OCI-LY1 (cell line): ENCODE measurements at regions not wholly inside any gene's neighbourhood (a gene's known extent, or its start where the extent isn't known, plus 50 kb on each side); places are given as distances from the start of the nearest gene placed in this dataset.
A peak's percentile ranks its signal among the peaks of the same experiment; 100 is the strongest.

Experiments used
- H2AFZ ChIP-seq: fragments of 200-600 bp; sonication (generic), shearing (Covaris generic); 2 replicates; pipeline ENCODE4 v1.6.0; 2014; ENCODE audit warnings: antibody characterized with exemption, mild to moderate bottlenecking, low read length
- H3F3A ChIP-seq: fragments of 200-600 bp; sonication (generic), shearing (Covaris generic); 2 replicates; pipeline ENCODE4 v1.6.0; 2014; ENCODE audit warnings: mild to moderate bottlenecking, antibody characterized with exemption, low read length, moderate library complexity; ENCODE audit not compliant: insufficient read depth
- H3K27ac ChIP-seq: fragments of 200-600 bp; sonication (generic); 2 replicates; pipeline ENCODE4 v1.5.1; 2014; ENCODE audit warnings: low read length, mixed run types, mild to moderate bottlenecking, low read depth; ENCODE audit not compliant: poor library complexity, severe bottlenecking
- H3K27me3 ChIP-seq: fragments of 200-600 bp; sonication (generic); 2 replicates; pipeline ENCODE4 v1.6.0; 2014; ENCODE audit warnings: antibody characterized with exemption, mild to moderate bottlenecking, low read length, moderate library complexity; ENCODE audit not compliant: insufficient read depth
- H3K36me3 ChIP-seq: fragments of 200-600 bp; sonication (generic); 2 replicates; pipeline ENCODE4 v1.6.1; 2014; ENCODE audit warnings: mild to moderate bottlenecking, antibody characterized with exemption, low read length, moderate library complexity, mixed read lengths; ENCODE audit not compliant: insufficient read depth
- H3K4me1 ChIP-seq: fragments of 200-600 bp; sonication (generic); 2 replicates; pipeline ENCODE4 v1.5.1; 2014; ENCODE audit warnings: mild to moderate bottlenecking, low read length, moderate library complexity; ENCODE audit not compliant: insufficient read depth, severe bottlenecking
- H3K4me2 ChIP-seq: fragments of 200-600 bp; sonication (generic), shearing (Covaris generic); 2 replicates; pipeline ENCODE4 v1.6.1; 2014; ENCODE audit warnings: low read length
- H3K4me3 ChIP-seq: fragments of 200-600 bp; sonication (generic); 2 replicates; pipeline ENCODE4 v1.5.1; 2014; ENCODE audit warnings: low read length, low read depth, mild to moderate bottlenecking, mixed read lengths; ENCODE audit not compliant: poor library complexity, severe bottlenecking
- H3K79me2 ChIP-seq: fragments of 200-600 bp; shearing (Covaris generic); 2 replicates; pipeline ENCODE4 v1.6.1; 2016; ENCODE audit warnings: mixed run types, low read length, mixed read lengths; ENCODE audit not compliant: insufficient read depth
- H3K9ac ChIP-seq: fragments of 200-600 bp; sonication (generic), shearing (Covaris generic); 2 replicates; pipeline ENCODE4 v1.6.1; 2014; ENCODE audit warnings: mild to moderate bottlenecking, low read length, mixed read lengths
- H3K9me2 ChIP-seq: fragments of 200-600 bp; sonication (generic), shearing (Covaris generic); 2 replicates; pipeline ENCODE4 v1.6.1; 2014; ENCODE audit warnings: low read depth, mild to moderate bottlenecking, low read length, mixed read lengths
- H3K9me3 ChIP-seq: fragments of 200-600 bp; shearing (Covaris generic); 2 replicates; pipeline ENCODE4 v1.6.1; 2014; ENCODE audit warnings: low read length, mixed read lengths
- H4K20me1 ChIP-seq: fragments of 200-600 bp; sonication (generic), shearing (Covaris generic); 2 replicates; pipeline ENCODE4 v1.6.0; 2016; ENCODE audit warnings: mild to moderate bottlenecking, low read length; ENCODE audit not compliant: insufficient read depth
- EZH2 ChIP-seq: fragments of 200-600 bp; sonication (generic), shearing (Covaris generic); IDR thresholded peaks from 2 replicates; pipeline ENCODE4 v1.8.0; 2017; ENCODE audit warnings: borderline replicate concordance, mixed run types, mild to moderate bottlenecking, antibody characterized with exemption, low read length, moderate library complexity, mixed read lengths
- TF ChIP-seq, protein P1 (sequence below): fragments of 200-600 bp; sonication (generic), shearing (Covaris generic); IDR thresholded peaks from 2 replicates; pipeline ENCODE4 v1.5.1; 2017; ENCODE audit warnings: mild to moderate bottlenecking, antibody characterized with exemption, low read length, moderate library complexity, mixed read lengths

DNA sequence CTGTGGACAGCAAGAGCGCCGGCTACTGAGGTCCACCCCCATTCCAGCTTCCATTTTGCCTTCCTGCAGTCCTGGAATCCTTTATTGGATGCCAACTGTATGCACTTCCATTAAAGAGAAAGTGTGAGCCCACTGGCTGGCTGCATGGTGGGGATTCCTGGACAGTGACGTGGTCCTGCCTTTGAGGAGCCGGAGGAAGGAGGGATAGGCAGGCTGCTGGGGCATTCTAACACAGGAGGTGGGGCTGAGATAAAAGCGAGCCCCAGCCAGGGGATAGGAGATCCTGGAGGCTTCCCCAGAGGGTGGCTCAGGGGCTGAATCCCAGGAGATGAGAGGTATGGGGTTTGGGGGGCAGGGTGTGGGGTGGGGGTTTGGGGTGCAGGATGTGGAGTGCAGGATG is 984.7 kb downstream of the BRD1 start:
- Histone ChIP-seq H3F3A (no peaks in the 10 kb centered on the region), H3K79me2 (no peaks in the 10 kb centered on the region), H2AFZ (no peak overlapping the region), H3K27ac (no peak overlapping the region), H3K27me3 (no peaks in the 10 kb centered on the region), H3K4me3 (no peak overlapping the region), H3K36me3 (no peaks in the 10 kb centered on the region), H3K9ac (no peak overlapping the region), H3K9me3 (no peaks in the 10 kb centered on the region), H3K4me2 (no peak overlapping the region), H3K4me1 (no peaks in the 10 kb centered on the region), H3K9me2 (no peaks in the 10 kb centered on the region), H4K20me1 (no peaks in the 10 kb centered on the region)
- no peak for TF ChIP-seq EZH2
- TF ChIP-seq, protein P1, sequence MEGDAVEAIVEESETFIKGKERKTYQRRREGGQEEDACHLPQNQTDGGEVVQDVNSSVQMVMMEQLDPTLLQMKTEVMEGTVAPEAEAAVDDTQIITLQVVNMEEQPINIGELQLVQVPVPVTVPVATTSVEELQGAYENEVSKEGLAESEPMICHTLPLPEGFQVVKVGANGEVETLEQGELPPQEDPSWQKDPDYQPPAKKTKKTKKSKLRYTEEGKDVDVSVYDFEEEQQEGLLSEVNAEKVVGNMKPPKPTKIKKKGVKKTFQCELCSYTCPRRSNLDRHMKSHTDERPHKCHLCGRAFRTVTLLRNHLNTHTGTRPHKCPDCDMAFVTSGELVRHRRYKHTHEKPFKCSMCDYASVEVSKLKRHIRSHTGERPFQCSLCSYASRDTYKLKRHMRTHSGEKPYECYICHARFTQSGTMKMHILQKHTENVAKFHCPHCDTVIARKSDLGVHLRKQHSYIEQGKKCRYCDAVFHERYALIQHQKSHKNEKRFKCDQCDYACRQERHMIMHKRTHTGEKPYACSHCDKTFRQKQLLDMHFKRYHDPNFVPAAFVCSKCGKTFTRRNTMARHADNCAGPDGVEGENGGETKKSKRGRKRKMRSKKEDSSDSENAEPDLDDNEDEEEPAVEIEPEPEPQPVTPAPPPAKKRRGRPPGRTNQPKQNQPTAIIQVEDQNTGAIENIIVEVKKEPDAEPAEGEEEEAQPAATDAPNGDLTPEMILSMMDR, result no peak

DNA sequence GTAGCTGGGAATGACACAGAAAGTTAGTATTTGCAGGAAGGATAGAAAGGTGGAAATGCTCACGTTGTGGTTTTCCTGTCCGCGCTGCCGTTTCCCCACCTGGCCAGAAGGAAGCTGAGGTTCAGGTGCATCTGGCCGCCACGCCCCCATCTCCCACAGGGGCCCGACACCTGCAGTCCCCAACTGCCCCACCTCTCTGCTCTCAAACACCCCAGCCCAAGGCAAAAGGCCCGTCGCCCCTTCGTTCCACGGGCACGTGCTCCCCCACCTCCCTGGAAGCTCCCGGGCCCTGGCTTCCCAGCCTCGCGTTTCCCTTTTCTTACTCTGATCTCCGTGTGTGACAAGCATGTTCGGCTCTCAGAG is 985.1 kb downstream of the BRD1 start:
- Histone ChIP-seq H3K4me1 (no peaks in the 10 kb centered on the region), H3F3A (no peaks in the 10 kb centered on the region), H3K79me2 (no peaks in the 10 kb centered on the region), H3K36me3 (no peaks in the 10 kb centered on the region), H3K4me3 (no peak overlapping the region), H2AFZ (no peak overlapping the region), H3K9me3 (no peaks in the 10 kb centered on the region), H3K27me3 (no peaks in the 10 kb centered on the region), H3K9me2 (no peaks in the 10 kb centered on the region), H4K20me1 (no peaks in the 10 kb centered on the region), H3K4me2 (no peak overlapping the region), H3K9ac (no peak overlapping the region), H3K27ac (no peak overlapping the region)
- TF ChIP-seq EZH2, result no peak
- TF ChIP-seq, protein P1, result no peak

DNA sequence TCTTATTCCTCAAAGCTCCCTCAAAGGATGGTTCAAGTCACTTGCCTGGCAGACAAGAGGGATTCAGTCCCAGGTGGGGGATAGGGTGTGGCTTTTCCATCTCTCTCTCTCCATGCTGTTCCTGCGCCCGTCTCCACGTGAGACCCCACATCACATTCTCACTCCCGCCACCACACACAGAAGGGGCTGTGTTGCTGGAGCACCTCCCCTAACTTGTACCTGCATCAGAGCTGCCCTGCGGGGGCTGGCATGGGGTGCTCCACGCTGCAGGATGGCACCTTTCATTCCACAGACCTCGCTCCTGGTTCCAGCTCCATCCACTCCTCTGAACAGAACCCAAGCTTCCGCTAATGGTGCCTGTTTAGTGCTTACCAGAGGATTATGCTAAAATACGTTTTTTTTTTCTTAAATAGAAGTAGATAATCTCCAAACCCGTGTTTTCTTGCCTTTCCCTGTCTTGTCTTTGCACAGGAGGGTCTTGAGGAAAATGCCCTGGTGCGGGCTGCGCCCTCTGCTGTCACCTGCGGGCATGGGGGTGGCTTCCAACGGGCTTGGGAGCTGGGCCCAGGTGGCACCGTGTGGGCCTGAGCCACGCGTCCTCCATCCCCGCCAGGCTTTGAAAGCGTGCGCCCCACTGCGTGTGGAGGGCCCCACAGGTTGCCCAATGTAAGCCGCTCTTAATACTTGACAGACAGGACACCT is 985.6 kb downstream of the BRD1 start:
- Histone ChIP-seq H3K9ac (no peak overlapping the region), H4K20me1 (no peaks in the 10 kb centered on the region), H3K4me1 (no peaks in the 10 kb centered on the region), H3K36me3 (no peaks in the 10 kb centered on the region), H3K4me2 (no peak overlapping the region), H3K27ac (no peak overlapping the region), H3K27me3 (no peaks in the 10 kb centered on the region), H3K9me3 (no peaks in the 10 kb centered on the region), H2AFZ (no peak overlapping the region), H3K9me2 (no peaks in the 10 kb centered on the region), H3K4me3 (no peak overlapping the region), H3K79me2 (no peaks in the 10 kb centered on the region), H3F3A (no peaks in the 10 kb centered on the region)
- no peak for TF ChIP-seq EZH2
- TF ChIP-seq, protein P1, result peak; percentile 27; the same call in 1 of the 2 replicates
